Neural cell (in vitro differentiated cells): ENCODE measurements at regions not wholly inside any gene's neighbourhood (a gene's known extent, or its start where the extent isn't known, plus 50 kb on each side); places are given as distances from the start of the nearest gene placed in this dataset.

Source experiments
- CTCF ChIP-seq: fragments of 450-650 bp; IDR thresholded peaks from 2 replicates; pipeline ENCODE4 v1.5.1; 2014; ENCODE audit warnings: antibody characterized with exemption, mild to moderate bottlenecking, moderate library complexity; ENCODE audit not compliant: poor library complexity, severe bottlenecking
- MXI1 ChIP-seq: fragments of 450-650 bp; conservative IDR thresholded peaks from 2 replicates; pipeline ENCODE4 v1.6.1; 2014; ENCODE audit warnings: antibody characterized with exemption, mild to moderate bottlenecking; ENCODE audit not compliant: poor library complexity, severe bottlenecking
- POLR2AphosphoS5 ChIP-seq: IDR thresholded peaks from 2 replicates; pipeline ENCODE4 v1.6.1; 2012
- RAD21 ChIP-seq: fragments of 450-650 bp; conservative IDR thresholded peaks from 2 replicates; pipeline ENCODE4 v1.6.1; 2014; ENCODE audit warnings: antibody characterized with exemption, mild to moderate bottlenecking, moderate library complexity

- TF ChIP-seq CTCF (no peak), POLR2AphosphoS5 (no peak), MXI1 (no peak), RAD21 (no peak)
Observed at GRCh38 chr5:27479859-27480258, 441.5 kb upstream of the CDH9 start.
